OCI-LY1 (cell line): ENCODE measurements at regions not wholly inside any gene's neighbourhood (a gene's known extent, or its start where the extent isn't known, plus 50 kb on each side); places are given as distances from the start of the nearest gene placed in this dataset.
A peak's percentile ranks its signal among the peaks of the same experiment; 100 is the strongest.

ENCODE experiments used
- H2AFZ ChIP-seq: fragments of 200-600 bp; sonication (generic), shearing (Covaris generic); 2 replicates; pipeline ENCODE4 v1.6.0; 2014; ENCODE audit warnings: antibody characterized with exemption, mild to moderate bottlenecking, low read length
- H3F3A ChIP-seq: fragments of 200-600 bp; sonication (generic), shearing (Covaris generic); 2 replicates; pipeline ENCODE4 v1.6.0; 2014; ENCODE audit warnings: mild to moderate bottlenecking, antibody characterized with exemption, low read length, moderate library complexity; ENCODE audit not compliant: insufficient read depth
- H3K27ac ChIP-seq: fragments of 200-600 bp; sonication (generic); 2 replicates; pipeline ENCODE4 v1.5.1; 2014; ENCODE audit warnings: low read length, mixed run types, mild to moderate bottlenecking, low read depth; ENCODE audit not compliant: poor library complexity, severe bottlenecking
- H3K27me3 ChIP-seq: fragments of 200-600 bp; sonication (generic); 2 replicates; pipeline ENCODE4 v1.6.0; 2014; ENCODE audit warnings: antibody characterized with exemption, mild to moderate bottlenecking, low read length, moderate library complexity; ENCODE audit not compliant: insufficient read depth
- H3K36me3 ChIP-seq: fragments of 200-600 bp; sonication (generic); 2 replicates; pipeline ENCODE4 v1.6.1; 2014; ENCODE audit warnings: mild to moderate bottlenecking, antibody characterized with exemption, low read length, moderate library complexity, mixed read lengths; ENCODE audit not compliant: insufficient read depth
- H3K4me1 ChIP-seq: fragments of 200-600 bp; sonication (generic); 2 replicates; pipeline ENCODE4 v1.5.1; 2014; ENCODE audit warnings: mild to moderate bottlenecking, low read length, moderate library complexity; ENCODE audit not compliant: insufficient read depth, severe bottlenecking
- H3K4me2 ChIP-seq: fragments of 200-600 bp; sonication (generic), shearing (Covaris generic); 2 replicates; pipeline ENCODE4 v1.6.1; 2014; ENCODE audit warnings: low read length
- H3K4me3 ChIP-seq: fragments of 200-600 bp; sonication (generic); 2 replicates; pipeline ENCODE4 v1.5.1; 2014; ENCODE audit warnings: low read length, low read depth, mild to moderate bottlenecking, mixed read lengths; ENCODE audit not compliant: poor library complexity, severe bottlenecking
- H3K79me2 ChIP-seq: fragments of 200-600 bp; shearing (Covaris generic); 2 replicates; pipeline ENCODE4 v1.6.1; 2016; ENCODE audit warnings: mixed run types, low read length, mixed read lengths; ENCODE audit not compliant: insufficient read depth
- H3K9ac ChIP-seq: fragments of 200-600 bp; sonication (generic), shearing (Covaris generic); 2 replicates; pipeline ENCODE4 v1.6.1; 2014; ENCODE audit warnings: mild to moderate bottlenecking, low read length, mixed read lengths
- H3K9me2 ChIP-seq: fragments of 200-600 bp; sonication (generic), shearing (Covaris generic); 2 replicates; pipeline ENCODE4 v1.6.1; 2014; ENCODE audit warnings: low read depth, mild to moderate bottlenecking, low read length, mixed read lengths
- H3K9me3 ChIP-seq: fragments of 200-600 bp; shearing (Covaris generic); 2 replicates; pipeline ENCODE4 v1.6.1; 2014; ENCODE audit warnings: low read length, mixed read lengths
- H4K20me1 ChIP-seq: fragments of 200-600 bp; sonication (generic), shearing (Covaris generic); 2 replicates; pipeline ENCODE4 v1.6.0; 2016; ENCODE audit warnings: mild to moderate bottlenecking, low read length; ENCODE audit not compliant: insufficient read depth
- CTCF ChIP-seq: fragments of 200-600 bp; sonication (generic), shearing (Covaris generic); IDR thresholded peaks from 2 replicates; pipeline ENCODE4 v1.5.1; 2017; ENCODE audit warnings: mild to moderate bottlenecking, antibody characterized with exemption, low read length, moderate library complexity, mixed read lengths
- EZH2 ChIP-seq: fragments of 200-600 bp; sonication (generic), shearing (Covaris generic); IDR thresholded peaks from 2 replicates; pipeline ENCODE4 v1.8.0; 2017; ENCODE audit warnings: borderline replicate concordance, mixed run types, mild to moderate bottlenecking, antibody characterized with exemption, low read length, moderate library complexity, mixed read lengths

GRCh38 chr13:90958866-90959265 is 388.6 kb upstream of the MIR17HG start:
- Histone ChIP-seq H3K9me2 (no peaks in the 10 kb centered on the region), H3K9me3 (no peaks in the 10 kb centered on the region), H3K4me3 (no peak overlapping the region), H3K27me3 (no peaks in the 10 kb centered on the region), H2AFZ (no peak overlapping the region), H3K4me2 (no peak overlapping the region), H3K79me2 (no peaks in the 10 kb centered on the region), H3K9ac (no peak overlapping the region), H3K4me1 (no peaks in the 10 kb centered on the region), H4K20me1 (no peaks in the 10 kb centered on the region), H3F3A (no peaks in the 10 kb centered on the region), H3K27ac (no peak overlapping the region), H3K36me3 (no peaks in the 10 kb centered on the region)
- TF ChIP-seq CTCF (no peak), EZH2 (no peak)

DNA sequence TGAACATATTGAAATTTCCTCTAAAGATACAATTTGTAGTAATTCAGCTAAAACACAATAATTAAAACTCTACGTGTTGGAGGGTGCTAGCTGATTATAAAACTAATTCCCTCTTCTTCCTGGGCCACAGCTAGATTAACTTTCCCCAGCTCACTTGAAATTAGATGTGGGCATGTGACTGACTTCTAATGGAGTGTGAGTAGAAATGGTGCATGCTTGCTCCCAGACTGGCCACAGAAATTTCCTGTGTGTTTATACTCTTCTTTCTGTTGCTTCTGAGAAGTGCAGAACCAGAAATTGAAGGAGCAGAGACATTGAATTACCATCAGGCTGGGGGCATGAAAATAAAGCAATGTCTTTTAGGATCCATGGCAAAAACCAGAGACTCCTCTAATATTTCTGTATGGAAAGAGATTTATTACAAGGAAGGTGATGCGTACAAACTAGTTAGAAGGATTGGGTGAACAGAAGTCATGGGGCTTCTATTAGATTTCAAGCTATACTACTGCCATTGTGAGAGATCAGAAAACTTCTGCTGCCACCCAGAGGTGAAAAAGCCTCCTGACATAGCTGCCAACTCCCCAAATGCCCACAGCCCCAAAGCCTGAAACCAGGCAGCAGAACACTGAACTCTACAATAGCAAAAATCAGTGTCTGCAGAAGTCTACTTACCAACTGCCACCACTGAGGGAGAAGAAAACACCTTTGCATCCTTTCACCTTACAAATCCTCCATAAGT is 379.2 kb upstream of the MIR17HG start:
- H4K20me1 ChIP-seq = no peaks in the 10 kb centered on the region
- TF ChIP-seq EZH2 (no peak), CTCF (peak; percentile 61)
- no peaks in the 10 kb centered on the region for H3K36me3 ChIP-seq
- H3K4me1 ChIP-seq = no peaks in the 10 kb centered on the region
- no peaks in the 10 kb centered on the region for H3K9me2 ChIP-seq
- H3K9ac ChIP-seq = no peak overlapping the region
- H3K4me2 ChIP-seq = no peak overlapping the region
- no peak overlapping the region for H2AFZ ChIP-seq
- H3F3A ChIP-seq = no peaks in the 10 kb centered on the region
- H3K27me3 ChIP-seq = no peaks in the 10 kb centered on the region
- H3K79me2 ChIP-seq = no peaks in the 10 kb centered on the region
- H3K9me3 ChIP-seq = no peaks in the 10 kb centered on the region
- no peak overlapping the region for H3K4me3 ChIP-seq
- H3K27ac ChIP-seq = no peak overlapping the region

GRCh38 chr13:90974249-90974975 is 373.1 kb upstream of the MIR17HG start:
- H3K4me3 ChIP-seq = no peak overlapping the region
- TF ChIP-seq CTCF (no peak), EZH2 (no peak)

More at GRCh38 chr13:90974249-90974975, 373.1 kb upstream of the MIR17HG start:
- Histone ChIP-seq H3K79me2 (no peaks in the 10 kb centered on the region), H4K20me1 (no peaks in the 10 kb centered on the region), H3K27me3 (no peaks in the 10 kb centered on the region), H3K27ac (no peak overlapping the region), H2AFZ (no peak overlapping the region), H3K4me1 (no peaks in the 10 kb centered on the region), H3K36me3 (no peaks in the 10 kb centered on the region), H3K4me2 (no peak overlapping the region), H3K9ac (no peak overlapping the region), H3K9me3 (no peaks in the 10 kb centered on the region), H3K9me2 (no peaks in the 10 kb centered on the region), H3F3A (no peaks in the 10 kb centered on the region)
